HepG2 (cell line): ENCODE measurements at regions not wholly inside any gene's neighbourhood (a gene's known extent, or its start where the extent isn't known, plus 50 kb on each side); places are given as distances from the start of the nearest gene placed in this dataset.

Source experiments
- ATAC-seq: fragments of 200-7000 bp; cut with Tn5 transposase; 3 replicates; pipeline ENCODE4 v1.9.1; 2020; ENCODE audit warnings: mild to moderate bottlenecking, moderate library complexity
- BruUV-seq: library from RNA; stranded (reverse); fragments of 400-500 nt; replicated peaks from 2 replicates; lab custom pipeline; 2021; lab: Mats Ljungman, UMichigan
- CTCF ChIA-PET: fragments of 300-600 bp; formaldehyde crosslinking; extraction: SDS; loops from one replicate; lab custom pipeline; 2021; ENCODE audit warnings: low total read pairs, inconsistent platforms, low intra/inter-chr PET ratio; lab: Yijun Ruan, JAX
- POLR2A ChIA-PET: fragments of 350-600 bp; sonication (Branson Sonifier 250); formaldehyde crosslinking; loops from one replicate; lab custom pipeline; 2020; ENCODE audit warnings: antibody characterized with exemption, inconsistent platforms; lab: Yijun Ruan, JAX
- DNase-seq: peaks from one replicate; pipeline ENCODE4 v3.0.0-alpha.2; 2015; ENCODE audit warnings: low spot score
- FAIRE-seq: peaks from 3 replicates; lab custom pipeline; 2011; peaks lifted over from hg19 to GRCh38; lab: Jason Lieb, UNC
- H2AFZ ChIP-seq: one replicate; pipeline ENCODE4 v1.6.1; 2011; ENCODE audit warnings: low read length, inconsistent platforms
- H3K27ac ChIP-seq: fragments of 300-600 bp; 3 replicates; pipeline ENCODE4 v1.8.0; 2011; ENCODE audit warnings: mixed run types, mild to moderate bottlenecking, mixed read lengths, low read length, inconsistent platforms; ENCODE audit not compliant: insufficient read depth; ENCODE audit errors: extremely low read length
- H3K27me3 ChIP-seq, 2 experiments: fragments of 200-600 bp in 1 of 2; 2 replicates in 1 of 2; 3 replicates in 1 of 2; pipeline versions ENCODE4 v1.6.0 to v1.8.0; 2011; ENCODE audit warnings: low read length in 2 of 2, mild to moderate bottlenecking in 2 of 2, moderate library complexity in 2 of 2, inconsistent platforms in 1 of 2; ENCODE audit not compliant: insufficient read depth in 2 of 2, control insufficient read depth in 1 of 2
- H3K36me3 ChIP-seq, 2 experiments: fragments of 200-600 bp in 1 of 2; replicated peaks in 1 of 2; 2 replicates in 1 of 2; 3 replicates in 1 of 2; pipeline versions ENCODE4 v1.5.1 to v1.8.0; 2011; ENCODE audit warnings: low read length in 2 of 2, inconsistent platforms in 1 of 2; ENCODE audit not compliant: insufficient read depth in 2 of 2, control insufficient read depth in 1 of 2
- H3K4me1 ChIP-seq: 2 replicates; pipeline ENCODE4 v1.5.1; 2012; ENCODE audit warnings: low read length, inconsistent platforms; ENCODE audit not compliant: insufficient read depth
- H3K4me2 ChIP-seq: 2 replicates; pipeline ENCODE4 v1.6.0; 2011; ENCODE audit warnings: low read depth, low read length, inconsistent platforms
- H3K4me3 ChIP-seq, 3 experiments: fragments of 200-600 bp in 1 of 3; sonication (generic), shearing (Covaris generic) in 1 of 3; replicated peaks in 1 of 3; 2 replicates each; pipeline ENCODE4 v1.5.1; 2011 to 2016; ENCODE audit warnings: low read length in 3 of 3, inconsistent platforms in 2 of 3, low read depth in 2 of 3, mild to moderate bottlenecking in 2 of 3, control low read depth in 1 of 3, mixed read lengths in 1 of 3; ENCODE audit not compliant: insufficient read depth in 1 of 3
- H3K79me2 ChIP-seq: one replicate; pipeline ENCODE4 v1.6.1; 2011; ENCODE audit warnings: low read length, inconsistent platforms; ENCODE audit not compliant: insufficient read depth
- H3K9ac ChIP-seq: 2 replicates; pipeline ENCODE4 v1.6.0; 2011; ENCODE audit warnings: mild to moderate bottlenecking, low read depth, low read length, inconsistent platforms; ENCODE audit not compliant: insufficient read depth
- H3K9me3 ChIP-seq: 2 replicates; pipeline ENCODE4 v1.5.1; 2012; ENCODE audit warnings: mild to moderate bottlenecking, low read length
- H4K20me1 ChIP-seq: 2 replicates; pipeline ENCODE4 v1.6.0; 2011; ENCODE audit warnings: inconsistent platforms, mild to moderate bottlenecking, low read length, moderate library complexity; ENCODE audit not compliant: insufficient read depth
- NR1H2 ChIP-seq: sonication (generic); formaldehyde crosslinking; IDR thresholded peaks from 2 replicates; pipeline ENCODE4 v1.8.1; 2022; ENCODE audit warnings: low read depth, missing genetic modification reagents, borderline replicate concordance
- PHB2 ChIP-seq: fragments of 450-650 bp; IDR thresholded peaks from 2 replicates; pipeline ENCODE4 v1.6.1; 2018; ENCODE audit not compliant: partially characterized antibody
- SYNCRIP ChIP-seq: fragments of 200-400 bp; formaldehyde crosslinking; IDR thresholded peaks from 2 replicates; pipeline ENCODE4 v1.6.1; 2018; ENCODE audit warnings: mild to moderate bottlenecking, low read depth, low read length; ENCODE audit not compliant: insufficient read depth
- ZNF878 ChIP-seq: sonication (generic); formaldehyde crosslinking; IDR thresholded peaks from 2 replicates; pipeline ENCODE4 v1.8.1; 2023; ENCODE audit warnings: mild to moderate bottlenecking, missing genetic modification reagents, moderate library complexity
- WGBS: methylation state at CpG from one replicate; pipeline ENCODE4 v1.1.6; 2017; ENCODE audit warnings: low lambda C conversion rate; 5-methylcytosine and 5-hydroxymethylcytosine counted together
- in situ Hi-C: cut with HindIII; loops from 2 replicates; pipeline ENCODE4 v1.10.0; 2017; ENCODE audit warnings: low pct_unique_long_range_greater_than_20kb; ENCODE audit not compliant: extremely low pct_ligation_motif_present
- intact Hi-C: fragments of 100-400 bp; cut with micrococcal nuclease; formaldehyde crosslinking; loops from one replicate; pipeline ENCODE4 v1.10.0; 2022; ENCODE audit not compliant: unreplicated experiment
- TF ChIP-seq, protein P1 (sequence below): sonication (generic); formaldehyde crosslinking; IDR thresholded peaks from 2 replicates; pipeline ENCODE4 v1.5.0; 2020; ENCODE audit warnings: mild to moderate bottlenecking, missing genetic modification reagents

DNA sequence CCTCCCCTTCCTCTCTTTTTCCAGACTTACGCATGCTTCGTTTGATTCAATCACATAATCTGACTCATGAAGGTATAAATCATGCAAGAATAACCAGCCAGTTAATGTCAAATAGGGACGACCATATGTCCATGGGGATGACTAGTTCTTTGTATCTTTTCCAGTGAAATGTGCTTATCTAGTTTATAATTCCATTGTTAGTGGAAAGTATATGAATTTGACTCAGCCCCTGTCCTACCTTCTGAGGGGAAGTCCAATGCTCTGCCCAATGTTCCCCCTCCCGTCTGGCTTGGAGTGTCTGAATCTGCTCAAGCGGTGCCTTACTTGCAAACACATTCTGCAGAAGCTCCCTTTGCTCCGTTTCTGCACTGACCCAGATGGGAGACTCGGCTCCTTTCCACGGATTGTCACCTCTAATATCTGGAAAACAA is 55.0 kb upstream of the EPHB3 start:
- Histone ChIP-seq H3K4me3 (no peak overlapping the region), H3K27me3 (peaks cover 2 to 49% of the 10 kb centered on the region in 2 experiments; a peak in 4 of 5 replicates), H3K36me3 (no peaks in the 10 kb centered on the region), H3K4me1 (no peaks in the 10 kb centered on the region), H3K4me2 (no peak overlapping the region), H2AFZ (no peak overlapping the region), H3K27ac (no peak overlapping the region), H3K9ac (no peak overlapping the region), H3K79me2 (no peaks in the 10 kb centered on the region), H3K9me3 (no peaks in the 10 kb centered on the region; the same call in 1 of the 2 replicates), H4K20me1 (no peaks in the 10 kb centered on the region)
- CTCF ChIA-PET = no interaction called here
- POLR2A ChIA-PET = no interaction called here
- in situ Hi-C loops (no loop called here), intact Hi-C loops (no loop called here)
- FAIRE-seq (no peak), ATAC-seq (no peak), DNase-seq (no peak)
- TF ChIP-seq, protein P1, sequence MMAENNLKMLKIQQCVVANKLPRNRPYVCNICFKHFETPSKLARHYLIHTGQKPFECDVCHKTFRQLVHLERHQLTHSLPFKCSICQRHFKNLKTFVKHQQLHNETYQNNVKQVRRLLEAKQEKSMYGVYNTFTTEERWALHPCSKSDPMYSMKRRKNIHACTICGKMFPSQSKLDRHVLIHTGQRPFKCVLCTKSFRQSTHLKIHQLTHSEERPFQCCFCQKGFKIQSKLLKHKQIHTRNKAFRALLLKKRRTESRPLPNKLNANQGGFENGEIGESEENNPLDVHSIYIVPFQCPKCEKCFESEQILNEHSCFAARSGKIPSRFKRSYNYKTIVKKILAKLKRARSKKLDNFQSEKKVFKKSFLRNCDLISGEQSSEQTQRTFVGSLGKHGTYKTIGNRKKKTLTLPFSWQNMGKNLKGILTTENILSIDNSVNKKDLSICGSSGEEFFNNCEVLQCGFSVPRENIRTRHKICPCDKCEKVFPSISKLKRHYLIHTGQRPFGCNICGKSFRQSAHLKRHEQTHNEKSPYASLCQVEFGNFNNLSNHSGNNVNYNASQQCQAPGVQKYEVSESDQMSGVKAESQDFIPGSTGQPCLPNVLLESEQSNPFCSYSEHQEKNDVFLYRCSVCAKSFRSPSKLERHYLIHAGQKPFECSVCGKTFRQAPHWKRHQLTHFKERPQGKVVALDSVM (CRISPR knock-in tag) = no peak
- BruUV-seq = no TSS peak
- WGBS = 16% methylated on average over 8 of the region's 8 CpGs

GRCh38 chr3:184508938-184509337 is 52.6 kb upstream of the EPHB3 start:
- POLR2A ChIA-PET = no interaction called here
- Histone ChIP-seq H4K20me1 (no peaks in the 10 kb centered on the region), H3K9ac (no peak overlapping the region), H3K4me2 (no peak overlapping the region)
- FAIRE-seq = no peak
- in situ Hi-C loops = no loop called here
- TF ChIP-seq NR1H2 = no peak
- TF ChIP-seq SYNCRIP = no peak
- TF ChIP-seq ZNF878 (CRISPR knock-in tag) = no peak
- TF ChIP-seq PHB2 = no peak
- TF ChIP-seq, all 625 proteins: peak for 0
- no peaks in the 10 kb centered on the region for H3K9me3 ChIP-seq
- peaks cover 6 to 65% of the 10 kb centered on the region in 2 experiments; a peak in 4 of 5 replicates for H3K27me3 ChIP-seq
- no TSS peak for BruUV-seq
- no peak overlapping the region for H3K27ac ChIP-seq
- no peak overlapping the region for H2AFZ ChIP-seq
- H3K4me1 ChIP-seq = no peaks in the 10 kb centered on the region; the same call in 1 of the 2 replicates
- intact Hi-C loops = no loop called here
- H3K4me3 ChIP-seq = no peak overlapping the region
- ATAC-seq (no peak), DNase-seq (no peak)
- H3K36me3 ChIP-seq = no peaks in the 10 kb centered on the region
- CTCF ChIA-PET = no interaction called here
- 70% methylated on average over 2 of the region's 8 CpGs for WGBS
- no peaks in the 10 kb centered on the region for H3K79me2 ChIP-seq
